ENCODE measurements at regions not wholly inside any gene's neighbourhood (a gene's known extent, or its start where the extent isn't known, plus 50 kb on each side); places are given as distances from the start of the nearest gene placed in this dataset.

DNA sequence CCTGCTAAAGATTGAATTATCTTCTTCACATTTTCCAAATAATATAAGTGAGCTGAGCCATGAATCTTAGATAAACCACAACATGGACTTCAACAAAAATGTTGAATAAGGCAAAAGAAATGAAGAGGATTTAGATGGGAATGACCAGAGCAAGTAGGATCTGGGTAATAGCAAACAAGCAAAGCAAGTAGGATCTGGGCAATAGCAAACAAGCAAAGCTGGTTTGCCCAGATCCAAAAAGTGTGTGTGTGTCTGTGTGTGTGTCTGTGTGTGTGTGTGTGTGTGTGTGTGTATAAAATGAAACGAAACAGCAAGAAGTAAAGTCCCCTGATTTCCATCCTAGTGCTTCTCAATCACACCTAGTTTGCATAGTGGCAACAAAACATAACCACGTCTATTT, 549.1 kb downstream of the RERGL start:
- no peak for DNase-seq

DNA sequence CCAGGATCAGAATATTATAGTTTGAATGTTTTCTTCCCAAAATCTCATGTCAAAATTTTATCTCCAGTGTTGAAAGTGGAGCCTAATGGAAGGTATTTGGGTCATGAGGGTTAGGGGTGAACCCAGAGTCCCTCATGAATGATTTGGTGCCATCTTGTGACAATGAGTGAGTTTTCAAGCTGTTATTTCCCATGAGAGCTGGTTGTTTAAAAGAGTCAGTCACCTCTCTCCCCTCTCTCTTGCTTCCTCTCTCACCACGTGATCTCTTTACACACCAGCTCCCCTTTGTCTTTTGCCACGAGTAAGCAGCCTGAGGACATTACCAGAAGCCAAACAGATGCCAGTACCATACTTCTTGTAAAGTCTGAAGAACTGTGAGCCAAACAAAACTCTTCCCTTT, 561.6 kb downstream of the RERGL start:
- DNase-seq, result peak; percentile 57

DNA sequence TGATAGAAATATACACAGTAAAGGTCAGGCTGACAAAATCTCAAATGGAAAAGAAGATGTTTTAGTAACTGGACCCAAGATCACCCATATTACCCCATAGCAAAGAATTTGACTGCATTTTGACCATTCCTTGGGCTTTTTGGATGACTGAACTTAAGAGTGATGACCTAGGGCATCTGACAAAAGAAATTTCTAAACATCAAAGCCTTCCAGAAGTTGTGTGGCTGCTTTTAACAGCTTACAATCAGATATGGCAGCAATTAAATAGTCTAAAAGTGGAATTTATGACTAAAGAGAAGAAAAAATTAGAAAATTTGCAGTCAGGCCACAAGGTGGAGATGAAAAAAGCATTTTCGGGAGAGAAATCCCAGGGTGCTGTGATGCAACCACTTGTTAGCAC, 563.0 kb downstream of the RERGL start:
- no peak for DNase-seq

DNA sequence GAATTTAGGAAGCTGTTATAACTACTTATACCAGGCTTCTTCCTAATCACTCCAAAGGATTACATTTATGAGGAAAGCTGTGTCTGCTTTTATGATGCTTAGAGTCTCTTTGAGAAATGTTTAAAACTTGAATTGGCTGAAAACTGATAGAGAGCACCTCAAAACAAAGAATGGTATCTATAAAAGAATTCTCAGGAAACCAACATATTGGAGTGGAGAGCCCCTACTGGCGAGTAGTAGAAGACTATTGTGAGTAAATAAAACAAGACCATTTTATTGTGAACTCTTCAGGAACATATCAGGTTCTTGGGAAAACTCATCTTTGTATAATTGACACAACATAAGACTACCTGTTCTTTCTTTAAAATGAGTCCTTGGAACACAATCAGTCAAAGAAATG, 578.6 kb downstream of the RERGL start:
- DNase-seq, result no peak

DNA sequence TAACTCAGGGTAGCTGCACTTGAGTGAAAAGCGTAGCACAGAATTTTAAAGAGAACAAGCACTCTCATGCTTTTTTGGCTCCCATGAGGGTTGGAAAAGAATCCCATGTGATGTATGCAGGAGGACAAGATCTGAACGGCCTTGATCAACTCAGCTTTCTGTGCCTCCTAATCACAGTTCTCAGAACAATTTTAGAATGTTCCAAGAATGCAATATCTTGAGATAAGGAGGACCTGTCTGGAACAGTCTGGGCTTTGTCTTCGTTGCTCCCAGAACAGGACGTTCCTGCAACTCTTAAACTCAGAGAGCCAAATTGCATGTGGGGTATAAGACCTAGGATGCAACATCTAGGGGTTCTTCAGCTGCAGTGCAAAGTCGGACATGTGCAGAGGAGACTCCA, 582.7 kb downstream of the RERGL start:
- DNase-seq, result no peak

- DNase-seq, result no peak
These were observed 586.3 kb downstream of the RERGL start for GRCh38 chr12:17503742-17504141.

DNA sequence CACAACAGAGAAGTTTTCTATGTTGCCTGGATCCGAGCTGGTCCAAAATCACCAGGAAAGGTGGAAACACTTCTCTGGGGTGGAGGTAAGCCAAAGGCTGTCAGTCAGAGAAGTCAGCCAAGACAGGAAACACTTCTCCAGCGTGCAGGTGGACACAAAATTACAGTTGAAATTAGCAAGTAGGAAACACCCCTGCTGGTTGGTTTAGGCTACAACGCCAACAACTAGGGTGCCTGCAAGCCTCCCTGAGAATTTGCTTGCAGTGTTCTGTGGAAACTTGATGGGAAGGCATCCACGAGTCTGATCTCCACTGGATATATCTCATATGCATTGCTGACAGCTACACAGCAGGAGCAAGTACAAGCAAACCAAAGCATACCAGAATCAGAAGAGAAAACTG, 600.5 kb downstream of the RERGL start:
- peak; percentile 13 for DNase-seq

GRCh38 chr12:17478908-17479673, 610.9 kb downstream of the RERGL start:
- DNase-seq, result no peak

- DNase-seq, result no peak
These were observed 619.5 kb downstream of the RERGL start for GRCh38 chr12:17470460-17470859.

GRCh38 chr12:17459214-17459613, 630.8 kb downstream of the RERGL start:
- no peak for DNase-seq

DNA sequence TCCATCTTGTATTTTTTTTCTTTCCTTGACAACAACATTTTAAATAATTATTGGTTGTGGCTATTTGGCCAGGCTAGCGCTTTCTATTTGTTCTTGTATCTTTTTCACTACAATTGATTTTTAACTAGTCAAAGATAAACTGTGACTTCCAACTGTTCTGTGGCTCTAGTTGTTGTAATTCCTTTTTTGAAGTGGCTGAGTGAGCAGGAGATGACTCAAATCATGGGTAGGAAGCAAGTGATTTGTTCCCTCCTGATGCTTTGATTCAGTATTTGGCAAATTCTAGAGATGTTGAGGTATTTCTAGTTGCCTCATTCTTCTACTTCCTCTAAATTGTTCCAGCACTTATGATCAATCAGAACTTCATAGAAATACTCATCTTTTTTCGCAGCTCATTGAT, 633.5 kb downstream of the RERGL start:
- DNase-seq, result peak; percentile 35

GRCh38 chr12:17438141-17438540, 651.9 kb downstream of the RERGL start:
- peak; percentile 32 for DNase-seq

GRCh38 chr12:17416748-17417147, 673.2 kb downstream of the RERGL start:
- DNase-seq, result no peak

- DNase-seq, result no peak
These were observed 675.4 kb downstream of the RERGL start for GRCh38 chr12:17414596-17414995.

DNA sequence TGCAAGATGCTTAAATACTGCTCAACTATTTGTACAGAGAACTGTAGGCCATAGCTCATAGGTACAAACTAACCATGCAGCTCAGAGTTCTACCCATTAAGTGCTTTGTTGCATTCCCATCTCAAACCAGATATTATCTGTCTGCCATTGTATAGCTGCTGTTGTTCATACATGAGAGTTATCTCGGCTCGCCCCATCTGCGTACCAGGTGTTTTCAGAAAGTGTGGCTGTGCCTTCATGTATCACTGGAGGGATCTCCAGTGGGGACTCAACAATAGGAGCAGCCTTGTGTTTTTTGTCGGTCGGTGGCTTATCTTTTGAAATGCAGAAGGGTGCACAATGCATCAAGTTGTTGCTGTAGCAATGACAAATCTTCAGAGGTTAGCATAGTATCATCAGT, 678.3 kb downstream of the RERGL start:
- DNase-seq, result no peak

DNA sequence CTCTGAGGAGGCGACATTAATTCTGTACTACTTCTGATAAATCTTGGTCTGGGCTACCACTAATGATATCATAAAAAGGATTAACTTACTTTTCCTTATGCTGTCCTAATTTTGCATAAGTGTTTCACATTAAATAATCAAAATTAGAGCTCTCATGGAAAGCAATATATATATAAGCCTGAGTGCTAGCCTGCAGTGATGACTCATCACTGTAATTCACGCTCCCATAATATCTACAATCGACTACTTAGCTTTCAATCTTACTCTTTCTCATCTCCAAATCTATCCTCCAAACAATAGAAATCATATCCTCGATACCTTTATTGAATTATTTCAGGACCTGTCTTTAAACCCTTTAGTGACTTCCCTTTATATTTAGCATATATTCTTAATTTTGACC, 701.3 kb downstream of the RERGL start:
- no peak for DNase-seq

DNA sequence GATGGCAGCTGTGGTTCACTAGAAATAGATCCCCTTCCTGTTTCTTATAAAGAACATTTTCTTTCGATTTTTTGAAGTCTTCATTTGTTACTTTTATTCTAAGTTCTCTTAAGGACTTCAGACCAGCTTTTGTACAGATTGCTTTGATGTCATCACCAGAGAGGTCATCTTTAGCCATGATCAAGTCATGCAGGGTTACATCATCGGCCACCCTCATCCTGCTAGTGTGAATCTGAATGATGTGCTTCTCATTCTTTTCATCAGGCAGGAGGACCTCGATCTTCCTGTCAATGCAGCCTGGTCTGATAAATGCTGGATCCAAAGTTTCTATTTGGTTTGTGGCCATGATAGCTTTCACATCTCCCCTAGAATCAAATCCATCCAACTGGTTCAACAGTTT, 706.7 kb downstream of the RERGL start:
- no peak for DNase-seq

GRCh38 chr12:17381211-17381610, 708.8 kb downstream of the RERGL start:
- DNase-seq, result no peak

- peak; percentile 46 for DNase-seq
These were observed 717.5 kb downstream of the RERGL start for GRCh38 chr12:17372508-17372907.

- DNase-seq, result no peak
These were observed 718.3 kb downstream of the RERGL start for GRCh38 chr12:17371491-17372215.

GRCh38 chr12:17370621-17371020, 719.4 kb downstream of the RERGL start:
- DNase-seq, result no peak

DNA sequence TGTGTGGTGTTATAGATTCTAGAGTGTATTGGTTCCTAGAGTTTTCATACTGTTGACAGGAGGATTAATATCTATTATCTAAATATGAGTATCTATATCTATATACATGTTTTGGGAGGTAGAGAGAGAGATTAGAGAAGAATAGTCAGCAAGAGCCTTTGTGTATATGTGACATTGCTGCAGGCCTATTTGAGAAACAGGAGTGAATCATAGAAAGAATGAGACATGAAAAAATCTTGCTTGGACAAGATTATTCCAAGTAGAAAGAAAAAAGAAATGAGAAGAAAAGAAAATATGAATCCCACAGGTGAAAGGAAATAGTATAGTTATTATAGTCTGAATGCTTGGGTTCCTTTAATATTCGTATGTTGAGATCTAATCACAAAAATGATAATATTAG, 720.4 kb downstream of the RERGL start:
- no peak for DNase-seq

GRCh38 chr12:17361224-17361623, 728.8 kb downstream of the RERGL start:
- DNase-seq, result no peak

GRCh38 chr12:17358835-17359234, 731.2 kb downstream of the RERGL start:
- DNase-seq, result peak; percentile 77

DNA sequence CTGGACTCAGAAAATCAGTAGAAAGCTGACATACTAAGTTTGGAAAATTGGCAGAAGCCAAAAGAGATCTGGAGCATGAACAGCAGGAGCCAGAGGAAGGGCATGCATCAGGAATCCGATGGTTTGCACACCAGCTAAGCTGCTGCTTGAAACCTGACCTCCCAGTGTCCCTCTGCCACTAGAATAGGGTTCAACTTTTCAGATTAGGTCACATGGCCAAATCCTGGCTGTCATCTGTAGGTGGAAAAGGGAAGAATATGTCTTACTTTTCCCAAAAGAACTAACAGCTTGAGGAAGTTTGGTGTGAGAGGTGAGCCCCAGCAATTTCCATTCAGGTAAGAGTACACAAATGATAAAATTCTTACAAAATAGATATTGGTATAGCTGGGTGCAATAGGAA, 732.6 kb downstream of the RERGL start:
- no peak for DNase-seq
